AG04450 (cell line): ENCODE measurements at regions not wholly inside any gene's neighbourhood (a gene's known extent, or its start where the extent isn't known, plus 50 kb on each side); places are given as distances from the start of the nearest gene placed in this dataset.

Experiments used
- CTCF ChIA-PET: fragments of 300-600, 350-600 bp; formaldehyde crosslinking; extraction: SDS; loops from one replicate; lab custom pipeline; 2022; ENCODE audit warnings: antibody characterized with exemption, inconsistent platforms; lab: Charles Lee
- POLR2A ChIA-PET: fragments of 350-600 bp; formaldehyde crosslinking; extraction: SDS; loops from one replicate; lab custom pipeline; 2021; ENCODE audit warnings: antibody characterized with exemption, inconsistent platforms; lab: Yijun Ruan, JAX
- DNase-seq: peaks from one replicate; pipeline ENCODE4 v3.0.0-alpha.2; 2011; ENCODE audit warnings: low read depth, low spot score
- H3K27ac ChIP-seq: one replicate; pipeline ENCODE4 v1.5.1; 2012; ENCODE audit warnings: low read depth, low read length, control low read depth
- H3K27me3 ChIP-seq: one replicate; pipeline ENCODE4 v1.6.0; 2012; ENCODE audit warnings: low read length; ENCODE audit not compliant: control insufficient read depth, insufficient read depth
- H3K4me3 ChIP-seq: 2 replicates; pipeline ENCODE4 v1.5.1; 2011; ENCODE audit warnings: mild to moderate bottlenecking, low read depth, low read length, control low read depth
- H3K9me3 ChIP-seq: 2 replicates; pipeline ENCODE4 v1.5.1; 2012; ENCODE audit warnings: low read length; ENCODE audit not compliant: control insufficient read depth, insufficient read depth
- TF ChIP-seq, protein P1 (sequence below): IDR thresholded peaks from 2 replicates; pipeline ENCODE4 v1.5.1; 2011; ENCODE audit warnings: low read depth, low read length, control low read depth, inconsistent platforms

DNA sequence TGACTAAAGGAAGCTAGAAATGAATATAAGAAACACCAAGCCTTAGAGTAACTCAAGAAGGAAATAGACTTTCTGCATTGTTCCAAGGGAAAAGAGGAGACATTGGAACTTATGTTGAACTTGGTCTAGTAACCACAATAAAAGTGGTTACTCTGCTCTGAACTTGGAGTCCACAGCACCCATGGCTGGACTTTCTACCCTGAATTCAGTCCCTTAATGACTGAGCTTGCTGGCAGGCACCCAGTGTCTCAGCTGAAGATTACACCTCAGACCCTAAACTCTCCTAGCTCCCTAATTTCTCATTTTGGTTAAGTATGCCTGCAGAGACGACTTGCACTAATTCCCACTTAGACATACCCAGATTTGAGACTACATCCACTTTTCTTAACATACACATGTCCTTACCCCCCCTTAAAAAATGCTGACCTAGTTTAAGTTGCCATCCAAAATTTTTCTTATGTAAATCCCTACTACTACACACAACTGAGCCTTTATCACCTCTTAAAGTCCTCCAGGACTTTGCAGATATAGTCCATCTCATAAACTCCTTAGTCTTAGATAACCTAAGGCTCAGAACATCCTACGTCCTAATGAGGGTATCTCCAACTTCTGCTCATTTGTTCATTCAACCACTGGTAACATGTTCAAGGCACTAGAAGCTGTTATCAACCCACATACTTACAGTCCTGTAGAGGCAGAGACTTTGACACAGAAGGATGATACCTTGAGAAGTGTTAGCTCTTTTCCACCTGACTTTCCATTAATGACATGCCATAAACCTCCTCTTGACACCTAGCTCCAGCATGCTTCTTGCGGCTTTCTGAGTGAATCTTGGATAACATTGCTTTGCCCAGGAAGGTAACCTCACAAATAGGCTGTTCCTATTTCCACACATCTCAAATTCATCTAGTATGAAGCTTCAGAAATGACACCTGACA, 129.8 kb downstream of the ALDH8A1 start:
- no peaks in the 10 kb centered on the region for H3K27me3 ChIP-seq
- ChIA-PET CTCF (interaction anchor here (1.2 to 1.7 kb wide), 3 partner anchors 178 to 696 kb away, joined by 3 to 5 read pairs (median 4); no protein-coding TSS in a partner anchor), POLR2A (interaction anchor here (0.7 kb wide), 1 partner anchor 35 kb away, joined by 3 read pairs; no protein-coding TSS in a partner anchor)
- TF ChIP-seq, protein P1, sequence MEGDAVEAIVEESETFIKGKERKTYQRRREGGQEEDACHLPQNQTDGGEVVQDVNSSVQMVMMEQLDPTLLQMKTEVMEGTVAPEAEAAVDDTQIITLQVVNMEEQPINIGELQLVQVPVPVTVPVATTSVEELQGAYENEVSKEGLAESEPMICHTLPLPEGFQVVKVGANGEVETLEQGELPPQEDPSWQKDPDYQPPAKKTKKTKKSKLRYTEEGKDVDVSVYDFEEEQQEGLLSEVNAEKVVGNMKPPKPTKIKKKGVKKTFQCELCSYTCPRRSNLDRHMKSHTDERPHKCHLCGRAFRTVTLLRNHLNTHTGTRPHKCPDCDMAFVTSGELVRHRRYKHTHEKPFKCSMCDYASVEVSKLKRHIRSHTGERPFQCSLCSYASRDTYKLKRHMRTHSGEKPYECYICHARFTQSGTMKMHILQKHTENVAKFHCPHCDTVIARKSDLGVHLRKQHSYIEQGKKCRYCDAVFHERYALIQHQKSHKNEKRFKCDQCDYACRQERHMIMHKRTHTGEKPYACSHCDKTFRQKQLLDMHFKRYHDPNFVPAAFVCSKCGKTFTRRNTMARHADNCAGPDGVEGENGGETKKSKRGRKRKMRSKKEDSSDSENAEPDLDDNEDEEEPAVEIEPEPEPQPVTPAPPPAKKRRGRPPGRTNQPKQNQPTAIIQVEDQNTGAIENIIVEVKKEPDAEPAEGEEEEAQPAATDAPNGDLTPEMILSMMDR: no peak
- no peak for DNase-seq
- no peak overlapping the region for H3K4me3 ChIP-seq
- H3K9me3 ChIP-seq: peaks cover 5% of the 10 kb centered on the region
- H3K27ac ChIP-seq: no peak overlapping the region

DNA sequence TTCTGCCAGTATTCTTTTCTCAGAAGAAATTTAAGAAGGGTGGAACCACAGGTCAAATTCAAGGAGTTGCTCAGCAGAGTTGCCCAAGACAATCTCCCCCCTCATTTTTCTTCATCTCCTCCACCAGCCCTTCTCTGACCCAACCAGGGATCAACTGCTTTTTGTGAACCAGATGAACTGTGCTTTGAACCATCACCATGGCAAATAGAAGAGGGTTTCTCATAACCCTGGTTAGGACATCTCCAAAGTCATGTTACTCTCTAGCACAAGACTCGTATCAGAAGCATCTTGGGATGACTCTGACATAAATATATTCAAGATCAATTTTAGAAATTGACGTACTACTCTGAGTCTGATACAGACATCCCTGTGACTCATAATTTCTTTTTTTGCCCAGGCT, 130.7 kb downstream of the ALDH8A1 start:
- Histone ChIP-seq H3K27me3 (no peaks in the 10 kb centered on the region), H3K4me3 (no peak overlapping the region), H3K9me3 (no peaks in the 10 kb centered on the region), H3K27ac (no peak overlapping the region)
- no peak for DNase-seq
- POLR2A ChIA-PET: no interaction called here
- TF ChIP-seq, protein P1: no peak
- CTCF ChIA-PET: interaction anchor here (1.2 to 1.7 kb wide), 2 partner anchors 662 to 695 kb away, joined by 4 to 5 read pairs; no protein-coding TSS in a partner anchor

DNA sequence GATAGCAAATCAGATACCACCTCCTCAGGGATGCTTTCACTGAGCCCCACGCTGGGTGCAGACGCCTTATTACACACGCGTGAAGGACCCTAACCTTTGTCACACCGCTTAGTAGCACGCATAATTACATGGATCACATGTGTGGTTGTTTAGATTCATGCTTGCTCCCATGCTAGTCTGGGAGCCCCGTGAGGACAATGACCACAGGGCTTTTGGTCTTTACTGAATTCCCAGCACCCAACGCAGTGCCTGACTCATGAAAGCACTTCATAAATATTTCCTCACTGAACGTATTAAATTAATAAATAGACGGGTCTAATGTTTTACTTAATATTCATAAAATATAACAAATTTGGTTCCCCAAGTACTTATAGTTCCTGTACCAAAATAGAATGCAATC, 132.5 kb downstream of the ALDH8A1 start:
- TF ChIP-seq, protein P1: no peak
- no peaks in the 10 kb centered on the region for H3K9me3 ChIP-seq
- no peaks in the 10 kb centered on the region for H3K27me3 ChIP-seq
- H3K27ac ChIP-seq: no peak overlapping the region
- ChIA-PET CTCF (interaction anchor here (0.7 kb wide), 1 partner anchor 693 kb away, joined by 4 read pairs; no protein-coding TSS in a partner anchor), POLR2A (no interaction called here)
- no peak for DNase-seq
- no peak overlapping the region for H3K4me3 ChIP-seq

DNA sequence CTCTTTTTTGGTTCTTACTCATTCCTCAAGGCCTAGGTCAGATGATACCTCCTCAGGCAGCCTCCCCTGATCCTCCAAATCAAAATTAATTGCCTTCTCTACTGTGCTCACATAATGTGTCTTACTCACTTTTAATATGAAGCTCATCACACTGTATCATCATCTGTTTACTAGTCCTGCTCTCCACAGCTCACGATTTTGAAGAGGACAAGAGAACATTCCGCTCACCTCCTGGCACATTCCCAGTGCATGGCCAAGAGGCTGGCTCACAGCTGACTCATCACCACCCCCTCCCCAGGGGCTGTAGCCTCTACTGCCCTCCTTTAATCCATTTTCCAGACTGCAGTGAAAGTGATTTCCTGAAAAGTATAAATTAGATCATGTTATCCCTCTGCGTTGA, 133.1 kb downstream of the ALDH8A1 start:
- DNase-seq: no peak
- Histone ChIP-seq H3K4me3 (no peak overlapping the region), H3K27ac (no peak overlapping the region), H3K9me3 (no peaks in the 10 kb centered on the region), H3K27me3 (no peaks in the 10 kb centered on the region)
- ChIA-PET CTCF (no interaction called here), POLR2A (interaction anchor here (0.6 to 0.8 kb wide), 2 partner anchors 14 to 639 kb away, joined by 3 to 6 read pairs; no protein-coding TSS in a partner anchor)
- TF ChIP-seq, protein P1: no peak

DNA sequence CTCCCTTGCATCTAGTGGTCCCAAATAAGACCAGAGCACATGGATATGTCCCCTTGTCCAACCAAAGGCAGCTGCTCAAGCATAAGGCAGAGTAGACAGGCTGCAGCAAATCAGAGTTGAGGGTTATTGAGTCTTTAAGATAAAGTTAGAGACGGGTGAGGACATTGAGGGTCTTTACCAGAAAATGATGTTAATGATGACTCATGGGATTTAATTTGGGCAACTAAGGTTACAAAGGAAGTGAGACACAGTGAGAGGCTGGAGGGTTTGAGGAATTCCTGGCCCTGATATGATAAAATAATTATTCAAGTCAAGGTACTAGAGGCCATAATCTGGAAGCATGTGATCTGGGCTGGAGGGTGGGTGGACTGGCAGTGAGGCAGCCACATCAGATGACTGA, 133.6 kb downstream of the ALDH8A1 start:
- no peaks in the 10 kb centered on the region for H3K27me3 ChIP-seq
- no peak overlapping the region for H3K4me3 ChIP-seq
- no peaks in the 10 kb centered on the region for H3K9me3 ChIP-seq
- ChIA-PET POLR2A (interaction anchor here (0.6 to 0.8 kb wide), 2 partner anchors 43 to 638 kb away, joined by 3 to 4 read pairs; no protein-coding TSS in a partner anchor), CTCF (interaction anchor here (1.1 kb wide), 1 partner anchor 692 kb away, joined by 3 read pairs; no protein-coding TSS in a partner anchor)
- no peak overlapping the region for H3K27ac ChIP-seq
- DNase-seq: no peak
- TF ChIP-seq, protein P1: no peak
